ENCODE measurements at regions not wholly inside any gene's neighbourhood (a gene's known extent, or its start where the extent isn't known, plus 50 kb on each side); places are given as distances from the start of the nearest gene placed in this dataset.

DNA sequence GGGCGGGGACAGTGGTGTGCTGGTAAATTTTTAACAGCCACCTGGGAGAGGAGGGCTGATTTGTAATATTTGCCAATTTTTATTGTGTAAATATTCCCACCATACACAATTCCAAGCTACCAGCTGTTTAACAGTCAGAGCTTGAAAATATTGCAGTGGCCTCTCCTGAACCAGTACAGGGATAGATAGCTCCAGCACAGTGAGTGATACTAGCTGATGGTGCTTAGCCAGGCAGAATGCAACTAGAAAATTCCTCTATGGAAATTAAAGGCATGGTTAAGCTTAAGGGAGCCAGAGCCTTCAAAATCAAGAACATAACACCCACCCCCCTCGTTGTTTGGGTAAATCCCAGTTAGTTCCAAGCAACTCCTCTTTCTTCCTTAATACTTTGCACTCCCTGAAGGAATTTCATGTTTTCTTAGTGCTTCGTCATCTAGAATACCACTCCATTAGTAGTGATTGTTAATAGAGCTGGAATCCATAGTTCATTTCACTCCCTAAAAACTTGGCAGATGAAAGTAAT lies 96.6 kb downstream of the CYB561 start:
- no peak for DNase-seq

DNA sequence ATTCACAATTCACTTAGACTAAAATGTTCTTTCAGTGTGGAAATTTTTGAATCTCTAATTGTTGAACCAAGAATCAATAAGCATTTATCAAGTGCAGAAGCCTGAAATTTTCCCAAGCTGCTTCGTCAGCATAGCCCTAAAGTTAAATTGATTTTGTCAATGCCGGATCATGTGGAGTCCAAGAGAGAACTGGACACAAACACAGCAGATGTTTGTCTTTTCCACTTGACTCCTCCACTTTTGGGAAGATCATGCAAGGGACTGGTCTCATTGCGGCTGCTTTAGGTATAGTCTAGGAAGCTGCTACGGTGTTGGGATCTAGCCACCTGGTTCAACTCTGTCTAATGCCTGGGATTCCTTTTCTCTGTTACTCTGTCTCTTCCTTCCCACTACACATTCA lies 95.7 kb downstream of the CYB561 start:
- DNase-seq, result no peak

- DNase-seq, result no peak
These were observed 91.8 kb downstream of the CYB561 start for GRCh38 chr17:63354256-63354655.

- DNase-seq, result no peak
These were observed 89.8 kb downstream of the CYB561 start for GRCh38 chr17:63356337-63356757.

GRCh38 chr17:63358111-63358839 lies 87.8 kb downstream of the CYB561 start:
- no peak for DNase-seq

DNA sequence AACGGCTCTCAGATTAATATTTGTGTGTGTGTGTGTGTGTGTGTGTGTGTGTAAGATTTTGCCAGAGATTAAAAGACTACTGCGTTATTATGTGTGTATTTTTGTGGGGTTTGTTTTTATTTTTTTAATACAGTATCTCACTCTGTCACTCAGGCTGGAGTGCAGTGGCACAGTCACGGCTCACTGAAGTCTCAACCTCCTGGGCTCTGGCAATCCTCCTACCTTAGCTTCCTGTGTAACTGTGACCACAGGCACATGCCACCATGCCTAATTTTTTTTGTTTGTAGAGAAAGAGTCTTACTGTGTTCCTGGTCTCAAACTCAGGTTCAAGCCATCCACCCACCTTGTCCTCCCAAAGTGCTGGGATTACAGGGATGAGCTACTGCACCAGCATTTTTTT lies 87.2 kb downstream of the CYB561 start:
- no peak for DNase-seq

DNA sequence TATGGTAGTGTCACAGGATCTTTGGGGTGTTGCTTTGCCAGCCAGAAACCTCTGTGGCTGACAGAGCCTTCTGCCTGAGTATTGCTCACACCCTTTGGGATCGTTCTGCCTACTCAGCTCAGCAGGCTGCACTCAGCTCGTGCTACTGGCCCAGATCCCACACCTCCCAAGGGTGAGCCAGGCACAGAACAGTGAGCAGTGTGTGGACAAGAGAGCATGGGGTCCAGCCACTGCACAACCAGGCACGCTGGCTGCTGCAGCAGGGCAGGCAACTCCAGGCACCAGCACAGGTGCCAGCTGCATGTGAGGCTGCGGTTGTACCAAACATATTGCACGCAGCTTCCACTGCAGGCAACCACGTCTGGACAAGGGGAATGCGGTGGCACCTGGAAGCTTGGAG lies 84.9 kb downstream of the CYB561 start:
- DNase-seq, result no peak

DNA sequence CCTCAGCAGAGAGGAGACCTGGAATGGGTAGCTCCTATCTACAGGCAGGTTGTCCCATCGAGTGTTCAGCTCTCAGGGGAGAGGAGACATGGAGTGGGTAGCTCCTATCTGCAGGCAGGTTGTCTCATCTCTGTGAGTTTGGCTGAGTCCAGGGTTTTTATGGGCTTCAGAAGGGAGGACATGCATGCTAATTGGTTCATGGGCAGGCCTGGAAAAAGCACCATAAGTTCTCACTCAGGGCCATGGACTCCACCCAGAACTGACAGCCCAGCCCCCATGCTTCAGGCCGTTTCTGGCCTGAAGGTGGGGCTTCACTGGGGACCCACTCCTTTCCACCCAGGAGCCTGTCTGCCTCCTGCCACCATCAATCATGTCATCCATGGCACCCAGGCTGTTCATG lies 84.0 kb downstream of the CYB561 start:
- DNase-seq, result no peak

DNA sequence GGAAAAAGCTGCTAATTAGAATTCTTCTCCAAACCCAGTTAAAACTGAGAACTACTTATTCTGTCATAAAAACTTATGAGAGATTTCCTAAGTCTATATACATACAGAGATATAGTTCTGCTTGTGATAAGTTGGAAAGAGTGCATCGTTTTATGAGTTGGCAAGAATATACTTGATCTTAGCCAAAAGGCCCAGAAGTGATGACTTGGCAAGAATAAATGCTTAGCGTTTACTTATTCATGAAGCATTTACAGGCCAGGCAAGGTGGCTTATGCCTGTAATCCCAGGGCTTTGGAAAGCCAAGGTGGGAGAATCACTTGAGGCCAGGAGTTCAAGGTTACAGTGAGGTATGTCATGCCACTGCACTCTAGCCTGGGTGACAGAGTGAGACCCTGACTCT lies 81.7 kb downstream of the CYB561 start:
- no peak for DNase-seq

DNA sequence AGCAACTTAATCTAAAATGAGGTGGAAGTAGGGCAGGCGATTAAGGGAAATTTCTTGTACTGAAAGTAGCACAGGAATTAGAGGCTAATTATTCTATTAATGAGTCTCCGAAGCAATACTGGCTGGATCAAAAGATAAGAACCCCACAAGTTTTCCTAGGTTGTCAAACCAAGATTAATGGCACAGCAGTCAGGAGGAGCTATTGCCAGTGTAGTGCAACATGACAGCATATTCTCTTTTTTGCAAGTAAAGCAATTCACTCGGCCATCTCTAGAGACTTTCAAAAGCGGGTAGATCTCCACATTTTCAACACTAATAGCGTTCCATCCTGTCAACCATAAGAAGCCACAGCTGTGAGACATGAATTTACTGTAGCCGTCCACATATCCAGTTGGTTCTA lies 81.2 kb downstream of the CYB561 start:
- no peak for DNase-seq

DNA sequence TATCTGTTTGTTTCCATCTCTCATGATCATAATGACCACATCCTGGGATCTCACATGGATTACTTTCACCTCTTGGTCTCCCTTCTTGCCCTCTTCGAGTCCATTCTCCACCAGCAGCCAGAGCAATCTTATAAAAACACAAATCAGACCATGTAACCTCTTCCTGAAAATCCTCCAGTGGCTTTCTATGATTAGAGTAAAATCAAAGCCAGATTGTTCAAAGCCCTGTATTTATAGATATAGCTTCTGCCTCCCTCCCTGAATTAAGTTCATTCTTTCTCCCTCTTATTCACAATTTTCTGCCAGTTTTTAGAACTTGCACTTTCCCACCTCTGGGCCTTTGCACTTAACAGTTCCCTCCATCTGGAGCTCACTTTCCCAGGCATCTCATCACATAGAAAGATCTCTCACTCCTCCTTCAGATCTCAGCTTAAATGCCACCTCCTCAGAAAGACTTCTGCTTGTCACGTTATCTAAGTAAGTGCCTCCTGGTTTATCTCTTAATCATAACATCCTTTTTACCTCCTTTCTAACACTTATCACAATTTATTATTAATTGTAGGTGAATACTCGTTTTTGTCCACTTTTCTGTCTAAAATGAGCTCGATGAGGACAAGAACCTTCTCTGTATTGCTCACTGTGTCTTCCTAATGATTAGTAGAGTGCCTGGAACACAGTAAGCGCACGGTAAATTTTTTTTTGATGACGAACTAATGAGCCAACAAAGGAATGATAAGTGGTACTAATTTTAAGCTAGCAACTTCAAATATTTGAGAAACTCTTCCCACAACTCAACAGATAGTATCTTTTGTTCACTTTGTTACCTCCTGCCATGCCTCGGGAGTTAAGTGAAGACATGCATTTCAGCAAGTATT lies 80.5 kb downstream of the CYB561 start:
- no peak for DNase-seq

- no peak for DNase-seq
These were observed 79.9 kb downstream of the CYB561 start for GRCh38 chr17:63366241-63366566.

- no peak for DNase-seq
These were observed 76.9 kb downstream of the CYB561 start for GRCh38 chr17:63369233-63369632.

GRCh38 chr17:63370696-63371095 lies 75.4 kb downstream of the CYB561 start:
- no peak for DNase-seq

DNA sequence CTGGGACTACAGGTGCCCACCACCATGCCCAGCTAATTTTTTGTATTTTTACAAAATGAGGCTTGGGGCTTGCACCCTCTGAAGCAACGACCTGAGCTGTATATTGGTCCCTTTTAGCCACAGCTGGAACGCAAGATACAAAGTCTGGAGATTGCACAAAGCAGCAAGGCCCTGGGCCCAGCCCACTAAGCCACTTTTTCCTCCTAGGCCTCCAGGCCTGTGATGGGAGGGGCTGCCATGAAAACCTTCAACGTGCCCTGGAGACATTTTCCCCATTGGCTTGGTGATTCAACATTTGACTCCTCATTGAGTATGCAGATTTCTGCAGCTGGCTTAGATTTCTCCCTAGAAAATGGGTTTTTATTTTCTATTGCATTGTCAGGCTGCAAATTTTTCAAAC lies 69.2 kb downstream of the CYB561 start:
- DNase-seq, result no peak

DNA sequence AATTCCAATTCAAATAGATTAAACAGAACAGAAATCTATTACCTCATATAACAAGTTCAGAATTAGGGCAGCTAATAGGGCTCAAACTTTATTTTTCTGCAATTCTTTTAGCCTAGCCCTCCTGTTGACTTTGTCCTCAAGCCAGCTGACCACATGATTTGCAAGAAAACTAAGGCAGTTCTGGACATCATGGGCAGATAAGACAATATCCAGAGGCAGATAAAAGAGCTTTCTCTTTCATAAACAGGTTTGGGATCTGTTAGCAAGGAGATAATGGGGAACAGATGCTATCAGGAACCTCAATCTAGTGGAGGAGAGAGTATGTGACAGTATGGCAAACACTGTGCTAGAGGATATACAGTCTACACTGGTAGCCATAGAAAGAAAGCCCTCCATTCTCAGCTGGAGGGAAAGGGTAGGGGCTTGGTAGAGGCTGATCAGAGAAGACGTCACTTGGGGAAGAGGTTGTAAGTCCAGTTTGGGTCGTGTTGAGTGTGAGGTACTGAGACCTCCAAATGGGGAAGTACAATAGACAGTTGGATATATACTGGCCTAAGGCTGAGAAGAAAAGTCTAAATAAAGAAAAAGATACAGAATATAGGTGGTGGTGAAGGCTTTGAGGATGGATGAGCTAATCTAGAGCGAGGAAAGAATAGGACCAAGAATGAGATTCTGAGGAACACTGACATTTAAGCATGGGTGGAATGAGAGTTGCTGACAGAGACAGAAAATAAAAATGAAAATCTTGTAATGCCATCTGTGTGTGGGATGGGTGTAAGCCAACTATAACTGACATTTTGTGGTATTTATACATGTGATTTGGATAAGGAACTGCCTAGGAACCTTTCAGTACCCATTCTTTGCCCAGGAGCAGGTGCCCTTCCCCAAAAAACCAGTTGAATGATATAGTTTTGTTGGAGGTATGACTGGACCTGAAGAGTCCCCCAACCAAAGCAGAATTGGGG lies 67.4 kb downstream of the CYB561 start:
- peak; percentile 19 to 33 for DNase-seq

- no peak for DNase-seq
These were observed 66.5 kb downstream of the CYB561 start for GRCh38 chr17:63379636-63380035.

- no peak for DNase-seq
These were observed 64.9 kb downstream of the CYB561 start for GRCh38 chr17:63381101-63381729.

GRCh38 chr17:63382136-63382535 lies 64.0 kb downstream of the CYB561 start:
- DNase-seq, result no peak
